A549 (cell line): ENCODE measurements at regions not wholly inside any gene's neighbourhood (a gene's known extent, or its start where the extent isn't known, plus 50 kb on each side); places are given as distances from the start of the nearest gene placed in this dataset.

Source experiments
- ATAC-seq, 2 experiments: fragments of 200-7000 bp in 1 of 2; fragments of >200 bp in 1 of 2; cut with Nextera tagmentation in 1 of 2; cut with Tn5 transposase in 1 of 2; 3 replicates each; pipeline versions ENCODE4 v1.8.0 to v1.9.1; 2018 to 2020; ENCODE audit warnings: mild to moderate bottlenecking in 1 of 2, moderate library complexity in 1 of 2
- CTCF ChIA-PET: fragments of 300-600 bp; sonication (Branson Sonifier 250); formaldehyde crosslinking; extraction: SDS; loops from one replicate; lab custom pipeline; 2021; ENCODE audit warnings: antibody characterized with exemption, inconsistent platforms; lab: Yijun Ruan, JAX
- POLR2A ChIA-PET: fragments of 350-600 bp; formaldehyde crosslinking; extraction: SDS; loops from one replicate; lab custom pipeline; 2021; ENCODE audit warnings: antibody characterized with exemption, inconsistent platforms; lab: Yijun Ruan, JAX
- DNase-seq, 2 experiments: peaks; one replicate each; pipeline versions ENCODE4 v3.0.0 to v3.0.0-alpha.2; 2011 to 2016; ENCODE audit warnings: low read depth in 1 of 2, low spot score in 1 of 2
- FAIRE-seq: peaks from 2 replicates; lab custom pipeline; 2011; peaks lifted over from hg19 to GRCh38; lab: Jason Lieb, UNC
- H3K27ac ChIP-seq, 2 experiments: fragments of >200 bp; sonication (Bioruptor Twin); formaldehyde crosslinking; 3 replicates each; pipeline ENCODE4 v1.5.1; 2016 to 2017
- H3K4me1 ChIP-seq: fragments of >200 bp; sonication (Bioruptor Twin); formaldehyde crosslinking; 3 replicates; pipeline ENCODE4 v1.6.1; 2016
- H3K4me2 ChIP-seq: fragments of >200 bp; sonication (Bioruptor Twin); formaldehyde crosslinking; 3 replicates; pipeline ENCODE4 v1.6.1; 2016
- H3K4me3 ChIP-seq: fragments of >200 bp; sonication (Bioruptor Twin); formaldehyde crosslinking; 3 replicates; pipeline ENCODE4 v1.5.1; 2016
- H3K9me3 ChIP-seq: fragments of >200 bp; sonication (Bioruptor Twin); formaldehyde crosslinking; 3 replicates; pipeline ENCODE4 v1.6.1; 2016
- BCL3 ChIP-seq: fragments of >200 bp; sonication (Bioruptor Twin); formaldehyde crosslinking; IDR thresholded peaks from 3 replicates; pipeline ENCODE4 v1.6.1; 2016
- CBX8 ChIP-seq: fragments of 200-600 bp; sonication (generic); IDR thresholded peaks from 2 replicates; pipeline ENCODE4 v1.6.1; 2016
- ELK1 ChIP-seq: fragments of 150-350 bp; IDR thresholded peaks from 2 replicates; pipeline ENCODE4 v1.6.1; 2014; ENCODE audit warnings: low read depth, mild to moderate bottlenecking, low read length
- EP300 ChIP-seq, 2 experiments: fragments of >200 bp; sonication (Bioruptor Twin); formaldehyde crosslinking; IDR thresholded peaks; 2 replicates in 1 of 2; 3 replicates in 1 of 2; pipeline ENCODE4 v1.6.1; 2016 to 2017
- FOXS1 ChIP-seq: fragments of 250-450 bp; sonication (Bioruptor Pico); IDR thresholded peaks from 2 replicates; pipeline ENCODE4 v1.5.0; 2020; ENCODE audit warnings: mild to moderate bottlenecking, moderate library complexity
- HOXB13 ChIP-seq: fragments of 250-450 bp; sonication (Bioruptor Pico); IDR thresholded peaks from 2 replicates; pipeline ENCODE4 v1.5.0; 2020; ENCODE audit warnings: low read depth, mild to moderate bottlenecking, moderate library complexity
- JUN ChIP-seq, 2 experiments: fragments of >200 bp; sonication (Bioruptor Twin); formaldehyde crosslinking; IDR thresholded peaks; 2 replicates in 1 of 2; 3 replicates in 1 of 2; pipeline ENCODE4 v1.6.1; 2016 to 2017
- MAFK ChIP-seq: fragments of 450-650 bp; IDR thresholded peaks from 2 replicates; pipeline ENCODE4 v1.6.1; 2014; ENCODE audit not compliant: partially characterized antibody
- MAX ChIP-seq: IDR thresholded peaks from 2 replicates; pipeline ENCODE4 v1.6.1; 2012
- PHF8 ChIP-seq: fragments of 200-600 bp; sonication (generic); IDR thresholded peaks from 2 replicates; pipeline ENCODE4 v1.6.1; 2016; ENCODE audit warnings: low read depth, mild to moderate bottlenecking, antibody characterized with exemption, moderate library complexity, borderline replicate concordance
- POLR2A ChIP-seq: IDR thresholded peaks from 2 replicates; pipeline ENCODE4 v1.6.1; 2012; ENCODE audit warnings: mild to moderate bottlenecking, low read length
- SMC3 ChIP-seq: fragments of >200 bp; sonication (Bioruptor Twin); formaldehyde crosslinking; IDR thresholded peaks from 3 replicates; pipeline ENCODE4 v1.6.1; 2018; ENCODE audit warnings: inconsistent platforms
- WGBS: methylation state at CpG from one replicate; pipeline ENCODE4 v1.1.6; 2017; ENCODE audit errors: missing lambda C conversion rate; 5-methylcytosine and 5-hydroxymethylcytosine counted together

GRCh38 chr22:46053563-46054090 is 76.7 kb upstream of the WNT7B start:
- peak; percentile 77 to 78 for ATAC-seq
- 0% methylated on average over 3 of the region's 37 CpGs for WGBS
- DNase-seq, result peak in 1 of 2 experiments; percentile 69
- H3K27ac ChIP-seq, result peak overlapping the region; percentile 99
- H3K4me1 ChIP-seq, result peaks cover 43% of the 10 kb centered on the region
- ChIA-PET CTCF (interaction anchor here (1.4 to 8.1 kb wide), 4 partner anchors 17 to 64 kb away, joined by 4 to 48 read pairs (median 8); no protein-coding TSS in a partner anchor), POLR2A (interaction anchor here (0.6 to 4.4 kb wide), 9 partner anchors 10 to 42 kb away, joined by 3 to 39 read pairs (median 3); no protein-coding TSS in a partner anchor)
- no peaks in the 10 kb centered on the region for H3K9me3 ChIP-seq
- peak overlapping the region; percentile 92 for H3K4me2 ChIP-seq
- TF ChIP-seq BCL3 (peak; percentile 36; the same call in 1 of the 3 replicates), MAX (peak; percentile 38; the same call in 1 of the 2 replicates), POLR2A (0 out of 2 replicates have a peak, but pooled peaks have one; percentile 11), PHF8 (no peak), CBX8 (no peak), JUN (IDR thresholded peaks at IDR 0.05) (peak in 1 of 2 experiments; percentile 9; a peak in 2 of 5 replicates)
- H3K4me3 ChIP-seq, result peak overlapping the region; percentile 61
- no peak for FAIRE-seq

- WGBS, result 3% methylated on average over 17 of the region's 42 CpGs
- no peak for TF ChIP-seq ELK1
- no peak for TF ChIP-seq EP300 (IDR thresholded peaks at IDR 0.05)
- no peak for TF ChIP-seq JUN (IDR thresholded peaks at IDR 0.05)
- TF ChIP-seq FOXS1 (CRISPR knock-in tag), result no peak
- TF ChIP-seq MAFK, result peak; percentile 70
- TF ChIP-seq SMC3, result no peak
- ChIA-PET CTCF (interaction anchor here (1.4 to 8.1 kb wide), 4 partner anchors 18 to 63 kb away, joined by 4 to 48 read pairs (median 8); no protein-coding TSS in a partner anchor), POLR2A (interaction anchor here (0.6 to 4.4 kb wide), 8 partner anchors 9 to 42 kb away, joined by 3 to 39 read pairs (median 3); no protein-coding TSS in a partner anchor)
- H3K27ac ChIP-seq, result peak overlapping the region; percentile 99
- FAIRE-seq, result no peak
- DNase-seq, result no peak
- H3K4me1 ChIP-seq, result peaks cover 43% of the 10 kb centered on the region
- peak; percentile 58 to 71; a peak in 5 of 6 replicates for ATAC-seq
- no peaks in the 10 kb centered on the region for H3K9me3 ChIP-seq
- H3K4me3 ChIP-seq, result peak overlapping the region; percentile 61
- peak overlapping the region; percentile 92 for H3K4me2 ChIP-seq
These were observed 77.4 kb upstream of the WNT7B start for GRCh38 chr22:46054091-46055073.

GRCh38 chr22:46055181-46055875 is 78.4 kb upstream of the WNT7B start:
- no peaks in the 10 kb centered on the region for H3K9me3 ChIP-seq
- no peak for FAIRE-seq
- peak overlapping the region; percentile 61 for H3K4me3 ChIP-seq
- H3K4me1 ChIP-seq, result peaks cover 43% of the 10 kb centered on the region
- peak overlapping the region; percentile 99 for H3K27ac ChIP-seq
- POLR2A ChIA-PET, result interaction anchor here (4.4 kb wide), 1 partner anchor 14 kb away, joined by 39 read pairs; no protein-coding TSS in a partner anchor
- TF ChIP-seq MAX (peak; percentile 46), HOXB13 (CRISPR knock-in tag) (no peak)
- TF ChIP-seq, all 56 proteins: peak for 1
- peak overlapping the region; percentile 92 for H3K4me2 ChIP-seq
- 31% methylated on average over 16 of the region's 17 CpGs for WGBS
- DNase-seq (no peak), ATAC-seq (no peak)
- CTCF ChIA-PET, result interaction anchor here (0.9 to 8.1 kb wide), 6 partner anchors 9 to 61 kb away, joined by 3 to 48 read pairs (median 5); no protein-coding TSS in a partner anchor
